GM21576 (cell line): ENCODE measurements at regions not wholly inside any gene's neighbourhood (a gene's known extent, or its start where the extent isn't known, plus 50 kb on each side); places are given as distances from the start of the nearest gene placed in this dataset.
"Not testable (repeated sequence)": the region's sequence is repeated elsewhere in the genome, so short reads cannot be mapped to it uniquely, and the experiment has no call there.

Experiments used
- ATAC-seq: cut with Tn5 transposase; IDR thresholded peaks from one replicate; pipeline ENCODE4 v1.9.1; 2021; ENCODE audit warnings: mild to moderate bottlenecking, moderate library complexity; ENCODE audit not compliant: unreplicated experiment

GRCh38 chr11:112310848-112311247 is 50.2 kb upstream of the PLET1 start:
- no peak for ATAC-seq

GRCh38 chr11:112315057-112315720 is 54.5 kb upstream of the PLET1 start:
- no peak for ATAC-seq

GRCh38 chr11:112315861-112316739 is 55.4 kb upstream of the PLET1 start:
- no peak for ATAC-seq

GRCh38 chr11:112316971-112317370 is 56.3 kb upstream of the PLET1 start:
- ATAC-seq: no peak

GRCh38 chr11:112318184-112318591 is 57.5 kb upstream of the PLET1 start:
- no peak for ATAC-seq

- no peak for ATAC-seq
Observed at GRCh38 chr11:112318661-112319060, 58.0 kb upstream of the PLET1 start.

- ATAC-seq: no peak
Observed at GRCh38 chr11:112320668-112321067, 60.0 kb upstream of the PLET1 start.

- ATAC-seq: no peak
Observed at GRCh38 chr11:112321501-112322172, 61.0 kb upstream of the PLET1 start.

- ATAC-seq: no peak
Observed at GRCh38 chr11:112322173-112322790, 61.6 kb upstream of the PLET1 start.

GRCh38 chr11:112334381-112334780 is 73.7 kb upstream of the PLET1 start:
- ATAC-seq: no peak

- ATAC-seq: no peak
Observed at GRCh38 chr11:112336356-112336886, 75.8 kb upstream of the PLET1 start.

- no peak for ATAC-seq
Observed at GRCh38 chr11:112339566-112339965, 78.9 kb upstream of the PLET1 start.

GRCh38 chr11:112343368-112344039 is 82.8 kb upstream of the PLET1 start:
- no peak for ATAC-seq

- no peak for ATAC-seq
Observed at GRCh38 chr11:112344040-112344413, 83.4 kb upstream of the PLET1 start.

- ATAC-seq: no peak
Observed at GRCh38 chr11:112345166-112345565, 84.5 kb upstream of the PLET1 start.

- no peak for ATAC-seq
Observed at GRCh38 chr11:112345706-112346105, 85.0 kb upstream of the PLET1 start.

- ATAC-seq: no peak
Observed at GRCh38 chr11:112346586-112346985, 85.9 kb upstream of the PLET1 start.

GRCh38 chr11:112348480-112349029 is 87.9 kb upstream of the PLET1 start:
- ATAC-seq: no peak

- ATAC-seq: not testable (repeated sequence)
Observed at GRCh38 chr11:112351423-112351822, 90.8 kb upstream of the PLET1 start.

- ATAC-seq: no peak
Observed at GRCh38 chr11:112352907-112353306, 92.2 kb upstream of the PLET1 start.
